Thoracic aorta (tissue), 2 donors: ENCODE measurements at regions not wholly inside any gene's neighbourhood (a gene's known extent, or its start where the extent isn't known, plus 50 kb on each side); places are given as distances from the start of the nearest gene placed in this dataset.
"Not testable (repeated sequence)": the region's sequence is repeated elsewhere in the genome, so short reads cannot be mapped to it uniquely, and the experiment has no call there.

ENCODE experiments used
- ATAC-seq: fragments of 150-250 bp; one replicate; pipeline ENCODE4 v1.8.0; 2017; ENCODE audit warnings: low read depth; ENCODE audit not compliant: insufficient number of reproducible peaks, low FRiP score
- DNase-seq: peaks from one replicate; pipeline ENCODE4 v3.0.0-alpha.2; 2020; ENCODE audit warnings: low spot score
- H3K27ac ChIP-seq, 2 donors: fragments of 200-600 bp; sonication (generic); 1 replicate in 1 of 2; 2 replicates in 1 of 2; pipeline ENCODE4 v1.5.1; 2016; ENCODE audit warnings: mild to moderate bottlenecking in 2 of 2, moderate library complexity in 2 of 2
- H3K27me3 ChIP-seq: fragments of 200-600 bp; sonication (generic); replicated peaks from 2 replicates; pipeline ENCODE4 v1.6.0; 2016; ENCODE audit warnings: mild to moderate bottlenecking; ENCODE audit not compliant: insufficient read depth
- H3K36me3 ChIP-seq: fragments of 200-600 bp; sonication (generic); one replicate; pipeline ENCODE4 v1.5.1; 2016
- H3K4me1 ChIP-seq, 2 donors: fragments of 200-600 bp; sonication (generic); 1 replicate in 1 of 2; 2 replicates in 1 of 2; pipeline versions ENCODE4 v1.5.1 to v1.6.0; 2016; ENCODE audit warnings: low read depth in 2 of 2, mild to moderate bottlenecking in 1 of 2; ENCODE audit not compliant: control insufficient read depth in 1 of 2
- H3K4me3 ChIP-seq: fragments of 200-600 bp; sonication (generic); 2 replicates; pipeline ENCODE4 v1.5.1; 2016; ENCODE audit warnings: mild to moderate bottlenecking
- H3K9me3 ChIP-seq: fragments of 200-600 bp; sonication (generic); 2 replicates; pipeline ENCODE4 v1.5.1; 2016
- CTCF ChIP-seq: fragments of 200-600 bp; sonication (generic); IDR thresholded peaks from one replicate; pipeline ENCODE4 v1.5.1; 2019; ENCODE audit warnings: antibody characterized with exemption

GRCh38 chr2:132347041-132347780, 69.4 kb upstream of the GPR39 start:
- H3K36me3 ChIP-seq, H3K9me3 ChIP-seq, H3K4me1 ChIP-seq, H3K27me3 ChIP-seq: not testable (repeated sequence)
- Histone ChIP-seq H3K27ac (peak overlapping the region in 1 of 2 donors; percentile 40), H3K4me3 (peak overlapping the region; percentile 75)
- DNase-seq (peak; percentile 23), ATAC-seq (peak; percentile 97)

GRCh38 chr2:132349092-132349687, 67.4 kb upstream of the GPR39 start:
- not testable (repeated sequence) for H3K9me3 ChIP-seq, H3K27ac ChIP-seq, ATAC-seq, H3K4me3 ChIP-seq, DNase-seq, H3K36me3 ChIP-seq, H3K27me3 ChIP-seq, H3K4me1 ChIP-seq
- TF ChIP-seq CTCF: peak; percentile 17

- H3K4me3 ChIP-seq, H3K27ac ChIP-seq, H3K36me3 ChIP-seq, H3K27me3 ChIP-seq, ATAC-seq, H3K4me1 ChIP-seq, DNase-seq, H3K9me3 ChIP-seq: not testable (repeated sequence)
These were observed 64.9 kb upstream of the GPR39 start for GRCh38 chr2:132351668-132352067.

- peak overlapping the region; percentile 73 for H3K4me3 ChIP-seq
- DNase-seq, H3K4me1 ChIP-seq, H3K27me3 ChIP-seq, H3K9me3 ChIP-seq, H3K36me3 ChIP-seq, H3K27ac ChIP-seq, ATAC-seq: not testable (repeated sequence)
These were observed 64.1 kb upstream of the GPR39 start for GRCh38 chr2:132352481-132353001.

- not testable (repeated sequence) for H3K27me3 ChIP-seq, H3K27ac ChIP-seq, H3K36me3 ChIP-seq, H3K9me3 ChIP-seq, H3K4me1 ChIP-seq, ATAC-seq, DNase-seq
- H3K4me3 ChIP-seq: peak overlapping the region; percentile 73
These were observed 63.2 kb upstream of the GPR39 start for GRCh38 chr2:132353380-132353779.

GRCh38 chr2:132360964-132361363, 55.6 kb upstream of the GPR39 start:
- not testable (repeated sequence) for H3K4me3 ChIP-seq, H3K27me3 ChIP-seq, ATAC-seq, H3K4me1 ChIP-seq, DNase-seq, H3K36me3 ChIP-seq, H3K27ac ChIP-seq, H3K9me3 ChIP-seq

GRCh38 chr2:132361498-132361897, 55.1 kb upstream of the GPR39 start:
- not testable (repeated sequence) for H3K36me3 ChIP-seq, H3K9me3 ChIP-seq, DNase-seq, H3K27me3 ChIP-seq, H3K4me3 ChIP-seq, ATAC-seq, H3K4me1 ChIP-seq, H3K27ac ChIP-seq

GRCh38 chr2:132363352-132363751, 53.3 kb upstream of the GPR39 start:
- DNase-seq, H3K27ac ChIP-seq, ATAC-seq, H3K4me3 ChIP-seq, H3K27me3 ChIP-seq, H3K4me1 ChIP-seq, H3K36me3 ChIP-seq, H3K9me3 ChIP-seq: not testable (repeated sequence)

- H3K4me1 ChIP-seq, H3K27ac ChIP-seq, H3K4me3 ChIP-seq, H3K27me3 ChIP-seq, H3K9me3 ChIP-seq, DNase-seq, H3K36me3 ChIP-seq, ATAC-seq: not testable (repeated sequence)
These were observed 50.6 kb upstream of the GPR39 start for GRCh38 chr2:132365963-132366362.
